H1 (cell line): ENCODE measurements at regions not wholly inside any gene's neighbourhood (a gene's known extent, or its start where the extent isn't known, plus 50 kb on each side); places are given as distances from the start of the nearest gene placed in this dataset.

ENCODE experiments used
- CTCF ChIA-PET: fragments of 300-600 bp; sonication (Branson Sonifier 250); formaldehyde crosslinking; loops from one replicate; lab custom pipeline; 2021; ENCODE audit not compliant: partially characterized antibody; lab: Charles Lee
- POLR2A ChIA-PET: fragments of 300-600 bp; sonication (Branson Sonifier 250); formaldehyde crosslinking; loops from one replicate; lab custom pipeline; 2021; ENCODE audit warnings: inconsistent platforms; ENCODE audit not compliant: partially characterized antibody; lab: Charles Lee
- DNase-seq, 2 experiments: peaks; one replicate each; pipeline versions ENCODE4 v3.0.0 to v3.0.0-alpha.2; 2010 to 2022; ENCODE audit warnings: low spot score in 2 of 2, low read depth in 1 of 2, mixed read lengths in 1 of 2
- FAIRE-seq: peaks from 2 replicates; lab custom pipeline; 2011; peaks lifted over from hg19 to GRCh38; lab: Jason Lieb, UNC
- H2AFZ ChIP-seq: 2 replicates; pipeline ENCODE4 v1.8.1; 2012; ENCODE audit warnings: low read length, inconsistent platforms
- H2AK5ac ChIP-seq: 2 replicates; pipeline ENCODE4 v1.6.1; 2013; ENCODE audit warnings: low read depth, low read length
- H2BK120ac ChIP-seq: replicated peaks from 2 replicates; pipeline ENCODE3; 2013; ENCODE audit warnings: low read depth, low read length, inconsistent platforms
- H2BK12ac ChIP-seq: 2 replicates; pipeline ENCODE4 v1.6.1; 2013; ENCODE audit warnings: low read depth, low read length
- H2BK15ac ChIP-seq: 2 replicates; pipeline ENCODE4 v1.6.1; 2013; ENCODE audit warnings: low read length
- H2BK20ac ChIP-seq: 2 replicates; pipeline ENCODE4 v1.6.1; 2013; ENCODE audit warnings: low read length
- H2BK5ac ChIP-seq: 2 replicates; pipeline ENCODE4 v1.6.1; 2013; ENCODE audit warnings: low read depth, low read length
- H3K14ac ChIP-seq: 2 replicates; pipeline ENCODE4 v1.6.1; 2013; ENCODE audit warnings: inconsistent platforms; ENCODE audit not compliant: insufficient read length
- H3K18ac ChIP-seq: 2 replicates; pipeline ENCODE4 v1.6.1; 2013; ENCODE audit warnings: low read length; ENCODE audit errors: extremely low read depth
- H3K23ac ChIP-seq: 2 replicates; pipeline ENCODE4 v1.6.1; 2013; ENCODE audit warnings: inconsistent platforms; ENCODE audit not compliant: insufficient read length
- H3K23me2 ChIP-seq: 2 replicates; pipeline ENCODE4 v1.6.1; 2013; ENCODE audit warnings: low read depth, low read length
- H3K27ac ChIP-seq: 2 replicates; pipeline ENCODE4 v1.6.1; 2011; ENCODE audit warnings: low read depth, low read length, inconsistent platforms
- H3K27me3 ChIP-seq, 4 experiments: replicated peaks in 1 of 4; 1 replicate in 1 of 4; 2 replicates in 3 of 4; pipeline versions ENCODE4 v1.6.1 to v1.8.1; 2011 to 2013; ENCODE audit warnings: low read length in 3 of 4, mild to moderate bottlenecking in 3 of 4, inconsistent platforms in 2 of 4, mixed read lengths in 2 of 4, moderate library complexity in 1 of 4; ENCODE audit not compliant: control insufficient read depth in 3 of 4, insufficient read depth in 3 of 4; ENCODE audit errors: extremely low read depth in 1 of 4
- H3K36me3 ChIP-seq, 4 experiments: 2 replicates each; pipeline versions ENCODE4 v1.6.1 to v1.8.1; 2011 to 2013; ENCODE audit warnings: mild to moderate bottlenecking in 4 of 4, low read length in 3 of 4, moderate library complexity in 2 of 4, control low read depth in 1 of 4, inconsistent platforms in 1 of 4; ENCODE audit not compliant: insufficient read depth in 4 of 4, control insufficient read depth in 2 of 4
- H3K4ac ChIP-seq: replicated peaks from 2 replicates; pipeline ENCODE3; 2013; ENCODE audit warnings: low read length, low read depth, mixed read lengths, inconsistent platforms; ENCODE audit not compliant: insufficient read length
- H3K4me1 ChIP-seq, 4 experiments: replicated peaks in 1 of 4; 1 replicate in 1 of 4; 2 replicates in 3 of 4; pipeline versions ENCODE4 v1.6.1 to v1.8.1; 2011 to 2013; ENCODE audit warnings: low read length in 3 of 4, inconsistent platforms in 2 of 4, mixed read lengths in 1 of 4; ENCODE audit not compliant: insufficient read depth in 4 of 4, control insufficient read depth in 3 of 4
- H3K4me2 ChIP-seq, 2 experiments: 2 replicates each; pipeline versions ENCODE4 v1.6.1 to v1.8.1; 2011 to 2013; ENCODE audit warnings: low read depth in 2 of 2, low read length in 2 of 2, control low read depth in 1 of 2, inconsistent platforms in 1 of 2, mild to moderate bottlenecking in 1 of 2; ENCODE audit not compliant: insufficient read depth in 1 of 2
- H3K4me3 ChIP-seq, 4 experiments: fragments of 200-600, 300-600 bp in 1 of 4; sonication (generic), shearing (Covaris generic), sonication (Bioruptor Twin) in 1 of 4; 2 replicates each; pipeline versions ENCODE4 v1.5.1 to v1.8.1; 2011 to 2016; ENCODE audit warnings: low read length in 4 of 4, low read depth in 3 of 4, control low read depth in 2 of 4, inconsistent platforms in 2 of 4, mild to moderate bottlenecking in 2 of 4, mixed read lengths in 1 of 4, moderate library complexity in 1 of 4; ENCODE audit not compliant: insufficient read depth in 2 of 4; ENCODE audit errors: extremely low read depth in 1 of 4
- H3K56ac ChIP-seq: replicated peaks from 2 replicates; pipeline ENCODE3; 2013; ENCODE audit warnings: low read depth, mild to moderate bottlenecking, mixed read lengths, low read length, inconsistent platforms; ENCODE audit not compliant: insufficient read length
- H3K79me1 ChIP-seq: 2 replicates; pipeline ENCODE4 v1.6.1; 2013; ENCODE audit warnings: low read depth, low read length, control low read depth
- H3K79me2 ChIP-seq, 2 experiments: 2 replicates each; pipeline versions ENCODE4 v1.6.1 to v1.8.1; 2012 to 2013; ENCODE audit warnings: low read length in 2 of 2, mild to moderate bottlenecking in 2 of 2, inconsistent platforms in 1 of 2; ENCODE audit not compliant: insufficient read depth in 2 of 2, control insufficient read depth in 1 of 2
- H3K9ac ChIP-seq, 4 experiments: replicated peaks in 1 of 4; 1 replicate in 1 of 4; 2 replicates in 3 of 4; pipeline versions ENCODE4 v1.6.1 to v1.8.1; 2011 to 2013; ENCODE audit warnings: low read depth in 3 of 4, low read length in 3 of 4, control low read depth in 2 of 4, mild to moderate bottlenecking in 2 of 4, moderate library complexity in 2 of 4, inconsistent platforms in 1 of 4; ENCODE audit errors: extremely low read depth in 1 of 4
- H3K9me3 ChIP-seq, 2 experiments: 2 replicates each; pipeline versions ENCODE4 v1.6.1 to v1.8.1; 2012 to 2013; ENCODE audit warnings: mild to moderate bottlenecking in 2 of 2, moderate library complexity in 2 of 2, control low read depth in 1 of 2, inconsistent platforms in 1 of 2, low read depth in 1 of 2, low read length in 1 of 2, mixed read lengths in 1 of 2; ENCODE audit not compliant: insufficient read depth in 2 of 2
- H4K20me1 ChIP-seq, 2 experiments: replicated peaks in 1 of 2; 2 replicates each; pipeline versions ENCODE3 to v1.8.1; 2011 to 2013; ENCODE audit warnings: inconsistent platforms in 2 of 2, low read length in 2 of 2, mild to moderate bottlenecking in 1 of 2; ENCODE audit not compliant: insufficient read depth in 2 of 2, control insufficient read depth in 1 of 2
- H4K5ac ChIP-seq: 2 replicates; pipeline ENCODE4 v1.6.1; 2013; ENCODE audit warnings: low read length, low read depth, mixed read lengths, inconsistent platforms; ENCODE audit not compliant: insufficient read length
- H4K8ac ChIP-seq: 2 replicates; pipeline ENCODE4 v1.8.0; 2013; ENCODE audit warnings: mild to moderate bottlenecking, moderate library complexity, low read length, inconsistent platforms; ENCODE audit not compliant: insufficient read depth; ENCODE audit errors: extremely low read depth
- H4K91ac ChIP-seq: replicated peaks from 2 replicates; pipeline ENCODE3; 2013; ENCODE audit warnings: low read length, mixed read lengths, inconsistent platforms; ENCODE audit not compliant: insufficient read length
- ASH2L ChIP-seq: fragments of 200-600, 300-600 bp; sonication (generic); IDR thresholded peaks from one replicate; pipeline ENCODE4 v1.7.1; 2017; ENCODE audit warnings: low read length
- BACH1 ChIP-seq: IDR thresholded peaks from 2 replicates; pipeline ENCODE4 v1.6.1; 2012; ENCODE audit warnings: low read length, improper control_type of control experiment
- GABPA ChIP-seq: IDR thresholded peaks from 2 replicates; pipeline ENCODE4 v1.6.1; 2011; ENCODE audit warnings: mild to moderate bottlenecking, low read length, moderate library complexity, borderline replicate concordance; ENCODE audit not compliant: insufficient read depth
- JUND ChIP-seq: IDR thresholded peaks from 2 replicates; pipeline ENCODE4 v1.6.1; 2011; ENCODE audit warnings: mild to moderate bottlenecking, improper control_type of control experiment, low read length
- KDM5A ChIP-seq: fragments of 200-600 bp; IDR thresholded peaks from 2 replicates; pipeline ENCODE4 v1.7.1; 2012; ENCODE audit warnings: mild to moderate bottlenecking, low read length, inconsistent platforms, mixed read lengths
- POLR2AphosphoS5 ChIP-seq: IDR thresholded peaks from 2 replicates; pipeline ENCODE4 v1.6.1; 2011; ENCODE audit warnings: low read depth, low read length
- RBBP5 ChIP-seq: IDR thresholded peaks from 2 replicates; pipeline ENCODE4 v1.7.1; 2012; ENCODE audit warnings: low read depth, mild to moderate bottlenecking, inconsistent platforms, low read length, moderate library complexity, borderline replicate concordance
- SIRT6 ChIP-seq: IDR thresholded peaks from one replicate; pipeline ENCODE4 v1.7.1; 2012; ENCODE audit warnings: low read length, inconsistent platforms
- SP4 ChIP-seq: IDR thresholded peaks from 2 replicates; pipeline ENCODE4 v1.6.1; 2012; ENCODE audit warnings: low read length, inconsistent platforms
- WGBS, 2 experiments: shearing (Covaris generic) in 1 of 2; methylation state at CpG; one replicate each; pipeline versions ENCODE4 v1.1.6 to v1.1.7; 2013 to 2015; ENCODE audit warnings: low lambda C conversion rate in 2 of 2, mixed read lengths in 2 of 2, inconsistent platforms in 1 of 2, low coverage in 1 of 2, missing lambda C conversion rate in 1 of 2; ENCODE audit not compliant: insufficient replicate concordance in 2 of 2, insufficient coverage in 1 of 2, insufficient read length in 1 of 2; ENCODE audit errors: extremely low coverage in 1 of 2, missing lambda C conversion rate in 1 of 2; 5-methylcytosine and 5-hydroxymethylcytosine counted together
- TF ChIP-seq, protein P1 (sequence below), 3 experiments: IDR thresholded peaks; 1 replicate in 2 of 3; 2 replicates in 1 of 3; pipeline versions ENCODE4 v1.5.1 to v1.6.1; 2011; ENCODE audit warnings: low read length in 3 of 3, mild to moderate bottlenecking in 3 of 3, inconsistent platforms in 2 of 3, low read depth in 1 of 3, moderate library complexity in 1 of 3; ENCODE audit not compliant: insufficient read depth in 1 of 3; ENCODE audit errors: control extremely low read depth in 1 of 3

DNA sequence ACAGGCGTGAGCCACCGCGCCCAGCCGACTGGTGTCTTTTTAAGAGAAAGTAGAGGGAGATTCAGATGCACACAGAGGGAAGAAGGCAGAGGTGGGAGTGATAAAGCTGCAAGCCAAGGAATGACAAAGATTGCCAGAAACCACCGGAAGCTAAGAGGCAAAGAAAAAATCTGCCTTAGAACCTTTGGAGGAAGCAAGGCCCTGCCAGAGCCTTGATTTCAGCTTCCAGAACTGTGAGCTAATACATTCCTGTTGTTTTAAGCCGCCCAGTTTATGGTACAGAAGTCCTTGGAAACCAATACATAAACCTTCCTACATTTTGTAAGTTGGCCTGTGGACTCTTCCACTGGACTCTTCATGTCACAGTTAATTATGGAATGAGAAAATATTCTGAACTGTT lies 71.7 kb upstream of the SOX21 start:
- no peak overlapping the region for H2BK120ac ChIP-seq
- no peaks in the 10 kb centered on the region for H3K4me1 ChIP-seq
- H2BK5ac ChIP-seq: no peak overlapping the region
- no peaks in the 10 kb centered on the region for H3K36me3 ChIP-seq
- H3K56ac ChIP-seq: no peak overlapping the region
- 0 out of 2 replicates have a peak overlapping the region, but pooled peaks have one; percentile 51 for H2AFZ ChIP-seq
- 0 out of 4 replicates have a peak, but pooled peaks cover 0 to 2% of the 10 kb centered on the region in 2 experiments for H3K9me3 ChIP-seq
- H3K27ac ChIP-seq: no peak overlapping the region
- no peak overlapping the region for H2AK5ac ChIP-seq
- H3K79me2 ChIP-seq: no peaks in the 10 kb centered on the region
- no peaks in the 10 kb centered on the region for H3K27me3 ChIP-seq
- H3K4me3 ChIP-seq: no peak overlapping the region
- ChIA-PET CTCF (no interaction called here), POLR2A (no interaction called here)
- H4K20me1 ChIP-seq: no peaks in the 10 kb centered on the region
- H2BK12ac ChIP-seq: no peak overlapping the region
- H4K8ac ChIP-seq: no peak overlapping the region
- no peak overlapping the region for H4K91ac ChIP-seq
- H4K5ac ChIP-seq: no peak overlapping the region
- no peaks in the 10 kb centered on the region for H3K79me1 ChIP-seq
- H3K23me2 ChIP-seq: no peaks in the 10 kb centered on the region
- DNase-seq (no peak), FAIRE-seq (no peak)
- H3K14ac ChIP-seq: no peak overlapping the region
- H3K4me2 ChIP-seq: no peak overlapping the region
- H3K4ac ChIP-seq: no peak overlapping the region
- H3K23ac ChIP-seq: no peak overlapping the region
- H3K9ac ChIP-seq: no peak overlapping the region
- 95% methylated on average over 6 of the region's 6 CpGs; no CpG with 5 or more reads in 1 of the 2 experiments for WGBS, 2 experiments
- H2BK15ac ChIP-seq: no peak overlapping the region
- H3K18ac ChIP-seq: no peak overlapping the region
- H2BK20ac ChIP-seq: no peak overlapping the region
- TF ChIP-seq ASH2L: no peak
- TF ChIP-seq POLR2AphosphoS5: no peak
- TF ChIP-seq JUND: no peak
- TF ChIP-seq SP4: no peak
- no peak for TF ChIP-seq RBBP5
- no peak for TF ChIP-seq BACH1
- no peak for TF ChIP-seq KDM5A
- no peak for TF ChIP-seq SIRT6
- TF ChIP-seq, protein P1, sequence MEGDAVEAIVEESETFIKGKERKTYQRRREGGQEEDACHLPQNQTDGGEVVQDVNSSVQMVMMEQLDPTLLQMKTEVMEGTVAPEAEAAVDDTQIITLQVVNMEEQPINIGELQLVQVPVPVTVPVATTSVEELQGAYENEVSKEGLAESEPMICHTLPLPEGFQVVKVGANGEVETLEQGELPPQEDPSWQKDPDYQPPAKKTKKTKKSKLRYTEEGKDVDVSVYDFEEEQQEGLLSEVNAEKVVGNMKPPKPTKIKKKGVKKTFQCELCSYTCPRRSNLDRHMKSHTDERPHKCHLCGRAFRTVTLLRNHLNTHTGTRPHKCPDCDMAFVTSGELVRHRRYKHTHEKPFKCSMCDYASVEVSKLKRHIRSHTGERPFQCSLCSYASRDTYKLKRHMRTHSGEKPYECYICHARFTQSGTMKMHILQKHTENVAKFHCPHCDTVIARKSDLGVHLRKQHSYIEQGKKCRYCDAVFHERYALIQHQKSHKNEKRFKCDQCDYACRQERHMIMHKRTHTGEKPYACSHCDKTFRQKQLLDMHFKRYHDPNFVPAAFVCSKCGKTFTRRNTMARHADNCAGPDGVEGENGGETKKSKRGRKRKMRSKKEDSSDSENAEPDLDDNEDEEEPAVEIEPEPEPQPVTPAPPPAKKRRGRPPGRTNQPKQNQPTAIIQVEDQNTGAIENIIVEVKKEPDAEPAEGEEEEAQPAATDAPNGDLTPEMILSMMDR (IDR thresholded peaks at IDR 0.05; ENCODE audit: control extremely low read depth in 1 of 3, insufficient read depth in 1 of 3, low read depth in 1 of 3, low read length in 3 of 3): no peak
- no peak for TF ChIP-seq GABPA
